ENCODE measurements at regions not wholly inside any gene's neighbourhood (a gene's known extent, or its start where the extent isn't known, plus 50 kb on each side); places are given as distances from the start of the nearest gene placed in this dataset.

DNA sequence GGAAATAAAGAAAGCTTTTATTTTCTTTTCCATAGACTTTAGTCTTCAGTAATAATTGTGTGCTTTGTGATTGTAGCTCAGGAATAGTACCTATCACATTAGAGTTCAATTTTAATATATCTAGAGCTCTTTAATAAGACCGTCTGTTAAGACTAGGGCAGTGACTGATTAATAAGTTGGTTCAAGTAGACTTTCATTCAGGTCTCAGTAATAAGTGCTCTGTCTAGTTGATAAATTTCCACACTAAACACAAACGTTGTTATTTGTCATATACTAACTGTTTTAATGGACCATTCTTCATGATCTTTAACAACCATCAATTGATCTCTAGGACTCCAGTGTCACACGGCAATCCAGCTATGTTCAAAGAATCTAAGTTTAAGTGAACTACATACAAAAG is 474.5 kb upstream of the ADGRL2 start:
- Histone ChIP-seq H3K9me3 (ENCODE audit: insufficient read depth in 2 of 2, low read depth in 1 of 2, low read length in 1 of 2) (no peaks in the 10 kb centered on the region), H2BK5ac (ENCODE audit: low read depth, low read length) (no peak overlapping the region), H3K18ac (ENCODE audit: extremely low read depth, low read length) (no peak overlapping the region), H2AFZ (ENCODE audit: low read length) (no peak overlapping the region), H3K23ac (ENCODE audit: insufficient read length) (no peak overlapping the region), H3K27ac (ENCODE audit: low read depth, low read length) (no peak overlapping the region), H3K27me3 (replicated peaks in 1 of 4; ENCODE audit: control insufficient read depth in 3 of 4, extremely low read depth in 1 of 4, insufficient read depth in 3 of 4, low read length in 3 of 4) (no peaks in the 10 kb centered on the region), H3K9ac (replicated peaks in 1 of 4; ENCODE audit: extremely low read depth in 1 of 4, low read depth in 3 of 4, low read length in 3 of 4) (no peak overlapping the region), H4K5ac (ENCODE audit: insufficient read length, low read depth, low read length) (no peak overlapping the region), H2AK5ac (ENCODE audit: low read depth, low read length) (no peak overlapping the region), H3K36me3 (ENCODE audit: control insufficient read depth in 2 of 4, insufficient read depth in 4 of 4, low read length in 3 of 4) (no peaks in the 10 kb centered on the region), H3K4me3 (ENCODE audit: extremely low read depth in 1 of 4, insufficient read depth in 2 of 4, low read depth in 3 of 4, low read length in 4 of 4) (no peak overlapping the region), H3K4me2 (ENCODE audit: insufficient read depth in 1 of 2, low read depth in 2 of 2, low read length in 2 of 2) (no peak overlapping the region), H3K4me1 (replicated peaks in 1 of 4; ENCODE audit: control insufficient read depth in 3 of 4, insufficient read depth in 4 of 4, low read length in 3 of 4) (peaks cover 0 to 6% (median 0%) of the 10 kb centered on the region in 4 experiments; a peak in 1 of 7 replicates), H4K8ac (ENCODE audit: extremely low read depth, insufficient read depth, low read length) (no peak overlapping the region), H3K14ac (ENCODE audit: insufficient read length) (no peak overlapping the region), H2BK15ac (ENCODE audit: low read length) (no peak overlapping the region), H4K91ac (replicated peaks; ENCODE audit: insufficient read length, low read length) (no peak overlapping the region), H2BK12ac (ENCODE audit: low read depth, low read length) (no peak overlapping the region), H3K4ac (replicated peaks; ENCODE audit: insufficient read length, low read depth, low read length) (no peak overlapping the region), H4K20me1 (replicated peaks in 1 of 2; ENCODE audit: control insufficient read depth in 1 of 2, insufficient read depth in 2 of 2, low read length in 2 of 2) (no peaks in the 10 kb centered on the region), H3K79me1 (ENCODE audit: low read depth, low read length) (no peaks in the 10 kb centered on the region), H3K23me2 (ENCODE audit: low read depth, low read length) (no peaks in the 10 kb centered on the region), H2BK120ac (replicated peaks; ENCODE audit: low read depth, low read length) (no peak overlapping the region), H3K79me2 (ENCODE audit: control insufficient read depth in 1 of 2, insufficient read depth in 2 of 2, low read length in 2 of 2) (no peaks in the 10 kb centered on the region), H3K56ac (replicated peaks; ENCODE audit: insufficient read length, low read depth, low read length) (no peak overlapping the region), H2BK20ac (ENCODE audit: low read length) (no peak overlapping the region)
- no peak for TF ChIP-seq EP300 (IDR thresholded peaks at IDR 0.05; ENCODE audit: borderline replicate concordance in 1 of 2, low read depth in 2 of 2, low read length in 2 of 2)
- no peak for DNase-seq (ENCODE audit: low read depth in 1 of 2, low spot score in 2 of 2)
- no peak for FAIRE-seq
- ChIA-PET POLR2A (ENCODE audit: partially characterized antibody) (interaction anchor here (1.0 kb wide), 1 partner anchor 21 kb away, joined by 3 read pairs; no protein-coding TSS in a partner anchor), CTCF (ENCODE audit: partially characterized antibody) (interaction anchor here (0.6 to 1.7 kb wide), 3 partner anchors 9 to 113 kb away, joined by 3 to 5 read pairs (median 3); no protein-coding TSS in a partner anchor)
- 94% methylated on average over 3 of the region's 3 CpGs; no CpG with 5 or more reads in 1 of the 2 experiments for WGBS, 2 experiments (ENCODE audit: extremely low coverage in 1 of 2, insufficient coverage in 1 of 2, insufficient read length in 1 of 2, insufficient replicate concordance in 2 of 2, low coverage in 1 of 2, low lambda C conversion rate in 2 of 2, missing lambda C conversion rate in 1 of 2)

Measured in H1 (cell line).